ENCODE measurements at regions not wholly inside any gene's neighbourhood (a gene's known extent, or its start where the extent isn't known, plus 50 kb on each side); places are given as distances from the start of the nearest gene placed in this dataset.

DNA sequence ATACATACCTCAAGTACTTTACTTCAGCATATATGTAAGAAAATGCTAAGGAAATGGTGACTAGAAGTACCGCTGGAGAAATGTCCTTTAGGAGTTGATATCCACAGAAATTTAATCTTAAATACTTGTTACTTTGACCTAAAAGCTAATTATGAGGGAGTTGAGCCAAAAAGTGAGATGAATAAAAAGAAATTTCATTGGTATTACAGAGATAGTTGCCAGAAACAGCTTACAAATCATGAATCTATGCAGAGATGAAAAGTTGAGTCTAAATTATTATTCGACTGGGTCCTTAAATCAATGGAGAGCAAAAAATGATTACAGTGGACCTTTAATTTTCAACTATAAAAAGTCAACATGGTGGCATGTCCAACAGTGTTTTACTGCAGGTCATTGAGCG lies 160.9 kb downstream of the MZT1 start:
- H2AFZ ChIP-seq (ENCODE audit: low read depth): no peak overlapping the region
- no peak overlapping the region for H3K4me3 ChIP-seq (ENCODE audit: low read depth in 2 of 2, low read length in 1 of 2)
- no peaks in the 10 kb centered on the region for H3K36me3 ChIP-seq (replicated peaks in 1 of 2; ENCODE audit: control insufficient read depth in 1 of 2, insufficient read depth in 2 of 2, low read length in 1 of 2)
- H3K79me2 ChIP-seq (ENCODE audit: insufficient read depth): no peaks in the 10 kb centered on the region
- no peak overlapping the region for H3K4me2 ChIP-seq
- peaks cover 0 to 15% of the 10 kb centered on the region in 2 experiments; a peak in 2 of 4 replicates for H3K4me1 ChIP-seq (ENCODE audit: control insufficient read depth in 1 of 2, insufficient read depth in 2 of 2, low read depth in 1 of 2, low read length in 1 of 2)
- no peaks in the 10 kb centered on the region for H3K27me3 ChIP-seq (ENCODE audit: insufficient read depth)
- POLR2A ChIA-PET: no interaction called here
- WGBS (ENCODE audit: low lambda C conversion rate): 77% methylated on average over 3 of the region's 3 CpGs
- no peaks in the 10 kb centered on the region for H4K20me1 ChIP-seq (ENCODE audit: insufficient read depth)
- no peak for TF ChIP-seq SIN3A (IDR thresholded peaks at IDR 0.05; ENCODE audit: borderline replicate concordance, low read depth, low read length)
- TF ChIP-seq NFIC (IDR thresholded peaks at IDR 0.05; ENCODE audit: borderline replicate concordance): no peak
- TF ChIP-seq, protein P1, sequence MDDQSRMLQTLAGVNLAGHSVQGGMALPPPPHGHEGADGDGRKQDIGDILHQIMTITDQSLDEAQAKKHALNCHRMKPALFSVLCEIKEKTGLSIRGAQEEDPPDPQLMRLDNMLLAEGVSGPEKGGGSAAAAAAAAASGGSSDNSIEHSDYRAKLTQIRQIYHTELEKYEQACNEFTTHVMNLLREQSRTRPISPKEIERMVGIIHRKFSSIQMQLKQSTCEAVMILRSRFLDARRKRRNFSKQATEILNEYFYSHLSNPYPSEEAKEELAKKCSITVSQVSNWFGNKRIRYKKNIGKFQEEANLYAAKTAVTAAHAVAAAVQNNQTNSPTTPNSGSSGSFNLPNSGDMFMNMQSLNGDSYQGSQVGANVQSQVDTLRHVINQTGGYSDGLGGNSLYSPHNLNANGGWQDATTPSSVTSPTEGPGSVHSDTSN (IDR thresholded peaks at IDR 0.05): no peak
- no peak for TF ChIP-seq EZH2phosphoT487 (IDR thresholded peaks at IDR 0.05; ENCODE audit: borderline replicate concordance, low read depth)
- TF ChIP-seq GATA2 (CRISPR knock-in tag; IDR thresholded peaks at IDR 0.05): no peak
- TF ChIP-seq SMC3 (IDR thresholded peaks at IDR 0.05; ENCODE audit: low read depth, low read length): no peak
- TF ChIP-seq, protein P2, sequence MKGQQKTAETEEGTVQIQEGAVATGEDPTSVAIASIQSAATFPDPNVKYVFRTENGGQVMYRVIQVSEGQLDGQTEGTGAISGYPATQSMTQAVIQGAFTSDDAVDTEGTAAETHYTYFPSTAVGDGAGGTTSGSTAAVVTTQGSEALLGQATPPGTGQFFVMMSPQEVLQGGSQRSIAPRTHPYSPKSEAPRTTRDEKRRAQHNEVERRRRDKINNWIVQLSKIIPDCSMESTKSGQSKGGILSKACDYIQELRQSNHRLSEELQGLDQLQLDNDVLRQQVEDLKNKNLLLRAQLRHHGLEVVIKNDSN (IDR thresholded peaks at IDR 0.05; ENCODE audit: borderline replicate concordance, low read depth): no peak
- TF ChIP-seq, protein P3, sequence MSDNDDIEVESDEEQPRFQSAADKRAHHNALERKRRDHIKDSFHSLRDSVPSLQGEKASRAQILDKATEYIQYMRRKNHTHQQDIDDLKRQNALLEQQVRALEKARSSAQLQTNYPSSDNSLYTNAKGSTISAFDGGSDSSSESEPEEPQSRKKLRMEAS (IDR thresholded peaks at IDR 0.05; ENCODE audit: low read depth): no peak
- no peaks in the 10 kb centered on the region for H3K9me2 ChIP-seq
- no peak overlapping the region for H3K27ac ChIP-seq (ENCODE audit: low read depth in 2 of 2, low read length in 1 of 2)
- CTCF ChIA-PET: interaction anchor here (0.7 to 1.9 kb wide), 30 partner anchors 8 to 1604 kb away, joined by 3 to 14 read pairs (median 4); no protein-coding TSS in a partner anchor
- DNase-seq: no peak
- H3F3A ChIP-seq (replicated peaks; ENCODE audit: insufficient read depth): peaks cover 4% of the 10 kb centered on the region
- H3K9ac ChIP-seq: no peak overlapping the region
- no peaks in the 10 kb centered on the region for H3K9me3 ChIP-seq

DNA sequence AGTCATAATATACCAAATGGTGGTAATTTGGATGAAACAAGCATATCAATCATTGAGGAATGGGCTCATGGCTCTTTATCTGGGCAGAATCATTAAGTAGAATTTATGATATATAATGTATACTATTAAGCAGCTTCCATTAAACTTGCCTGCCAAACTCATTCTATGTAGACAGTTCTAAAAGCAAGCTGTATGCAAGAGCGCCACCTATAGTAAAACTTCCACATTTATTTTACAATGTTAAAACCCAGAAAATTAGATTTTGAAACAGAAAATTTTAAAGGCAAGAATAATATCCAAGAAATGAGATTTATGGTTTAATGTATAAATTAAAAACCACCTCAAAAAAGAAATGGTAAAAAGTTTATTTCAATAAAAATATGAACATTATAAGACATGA lies 161.5 kb downstream of the MZT1 start:
- H3K4me3 ChIP-seq (ENCODE audit: low read depth in 2 of 2, low read length in 1 of 2): no peak overlapping the region; a peak in 1 of 4 replicates
- no peaks in the 10 kb centered on the region for H3K79me2 ChIP-seq (ENCODE audit: insufficient read depth)
- H3K27me3 ChIP-seq (ENCODE audit: insufficient read depth): no peaks in the 10 kb centered on the region
- peak; percentile 11 for DNase-seq
- H3K9me2 ChIP-seq: no peaks in the 10 kb centered on the region
- H2AFZ ChIP-seq (ENCODE audit: low read depth): no peak overlapping the region
- H3K9ac ChIP-seq: no peak overlapping the region
- POLR2A ChIA-PET: no interaction called here
- H3K9me3 ChIP-seq: no peaks in the 10 kb centered on the region
- no peak overlapping the region for H3K4me2 ChIP-seq
- H3K36me3 ChIP-seq (replicated peaks in 1 of 2; ENCODE audit: control insufficient read depth in 1 of 2, insufficient read depth in 2 of 2, low read length in 1 of 2): no peaks in the 10 kb centered on the region
- H4K20me1 ChIP-seq (ENCODE audit: insufficient read depth): no peaks in the 10 kb centered on the region
- H3K4me1 ChIP-seq (ENCODE audit: control insufficient read depth in 1 of 2, insufficient read depth in 2 of 2, low read depth in 1 of 2, low read length in 1 of 2): peaks cover 0 to 15% of the 10 kb centered on the region in 2 experiments; a peak in 2 of 4 replicates
- CTCF ChIA-PET: interaction anchor here (0.6 to 1.9 kb wide), 35 partner anchors 8 to 1603 kb away, joined by 3 to 14 read pairs (median 3); partner anchors contain the start of gene DACH1
- no peak overlapping the region for H3K27ac ChIP-seq (ENCODE audit: low read depth in 2 of 2, low read length in 1 of 2)
- 3% methylated on average over 1 of the region's 1 CpG for WGBS (ENCODE audit: low lambda C conversion rate)
- H3F3A ChIP-seq (replicated peaks; ENCODE audit: insufficient read depth): peaks cover 4% of the 10 kb centered on the region
- TF ChIP-seq, protein P4, sequence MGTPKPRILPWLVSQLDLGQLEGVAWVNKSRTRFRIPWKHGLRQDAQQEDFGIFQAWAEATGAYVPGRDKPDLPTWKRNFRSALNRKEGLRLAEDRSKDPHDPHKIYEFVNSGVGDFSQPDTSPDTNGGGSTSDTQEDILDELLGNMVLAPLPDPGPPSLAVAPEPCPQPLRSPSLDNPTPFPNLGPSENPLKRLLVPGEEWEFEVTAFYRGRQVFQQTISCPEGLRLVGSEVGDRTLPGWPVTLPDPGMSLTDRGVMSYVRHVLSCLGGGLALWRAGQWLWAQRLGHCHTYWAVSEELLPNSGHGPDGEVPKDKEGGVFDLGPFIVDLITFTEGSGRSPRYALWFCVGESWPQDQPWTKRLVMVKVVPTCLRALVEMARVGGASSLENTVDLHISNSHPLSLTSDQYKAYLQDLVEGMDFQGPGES (IDR thresholded peaks at IDR 0.05; ENCODE audit: low read depth, low read length): no peak
- no peak for TF ChIP-seq POLR2AphosphoS5 (IDR thresholded peaks at IDR 0.05; ENCODE audit: low read depth, low read length)
- TF ChIP-seq, protein P5, sequence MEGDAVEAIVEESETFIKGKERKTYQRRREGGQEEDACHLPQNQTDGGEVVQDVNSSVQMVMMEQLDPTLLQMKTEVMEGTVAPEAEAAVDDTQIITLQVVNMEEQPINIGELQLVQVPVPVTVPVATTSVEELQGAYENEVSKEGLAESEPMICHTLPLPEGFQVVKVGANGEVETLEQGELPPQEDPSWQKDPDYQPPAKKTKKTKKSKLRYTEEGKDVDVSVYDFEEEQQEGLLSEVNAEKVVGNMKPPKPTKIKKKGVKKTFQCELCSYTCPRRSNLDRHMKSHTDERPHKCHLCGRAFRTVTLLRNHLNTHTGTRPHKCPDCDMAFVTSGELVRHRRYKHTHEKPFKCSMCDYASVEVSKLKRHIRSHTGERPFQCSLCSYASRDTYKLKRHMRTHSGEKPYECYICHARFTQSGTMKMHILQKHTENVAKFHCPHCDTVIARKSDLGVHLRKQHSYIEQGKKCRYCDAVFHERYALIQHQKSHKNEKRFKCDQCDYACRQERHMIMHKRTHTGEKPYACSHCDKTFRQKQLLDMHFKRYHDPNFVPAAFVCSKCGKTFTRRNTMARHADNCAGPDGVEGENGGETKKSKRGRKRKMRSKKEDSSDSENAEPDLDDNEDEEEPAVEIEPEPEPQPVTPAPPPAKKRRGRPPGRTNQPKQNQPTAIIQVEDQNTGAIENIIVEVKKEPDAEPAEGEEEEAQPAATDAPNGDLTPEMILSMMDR (IDR thresholded peaks at IDR 0.05): peak; percentile 95
- TF ChIP-seq ELF1 (IDR thresholded peaks at IDR 0.05): no peak
- no peak for TF ChIP-seq SIN3A (IDR thresholded peaks at IDR 0.05; ENCODE audit: borderline replicate concordance, low read depth, low read length)
- no peak for TF ChIP-seq TCF12 (IDR thresholded peaks at IDR 0.05)
- no peak for TF ChIP-seq TAF1 (IDR thresholded peaks at IDR 0.05; ENCODE audit: borderline replicate concordance, low read depth, low read length)
- no peak for TF ChIP-seq FOXM1 (IDR thresholded peaks at IDR 0.05; ENCODE audit: low read depth)
- TF ChIP-seq MXI1 (IDR thresholded peaks at IDR 0.05; ENCODE audit: low read depth, low read length): no peak
- TF ChIP-seq, protein P6, sequence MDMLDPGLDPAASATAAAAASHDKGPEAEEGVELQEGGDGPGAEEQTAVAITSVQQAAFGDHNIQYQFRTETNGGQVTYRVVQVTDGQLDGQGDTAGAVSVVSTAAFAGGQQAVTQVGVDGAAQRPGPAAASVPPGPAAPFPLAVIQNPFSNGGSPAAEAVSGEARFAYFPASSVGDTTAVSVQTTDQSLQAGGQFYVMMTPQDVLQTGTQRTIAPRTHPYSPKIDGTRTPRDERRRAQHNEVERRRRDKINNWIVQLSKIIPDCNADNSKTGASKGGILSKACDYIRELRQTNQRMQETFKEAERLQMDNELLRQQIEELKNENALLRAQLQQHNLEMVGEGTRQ (IDR thresholded peaks at IDR 0.05; ENCODE audit: borderline replicate concordance, low read depth, low read length): no peak
- TF ChIP-seq YY1 (IDR thresholded peaks at IDR 0.05; ENCODE audit: low read depth): no peak
- no peak for TF ChIP-seq RCOR1 (IDR thresholded peaks at IDR 0.05; ENCODE audit: low read length)
- TF ChIP-seq RFX5 (IDR thresholded peaks at IDR 0.05; ENCODE audit: low read length): no peak
- no peak for TF ChIP-seq EP300 (IDR thresholded peaks at IDR 0.05; ENCODE audit: borderline replicate concordance in 1 of 2, low read depth in 1 of 2, low read length in 1 of 2)
- TF ChIP-seq GABPA (IDR thresholded peaks at IDR 0.05; ENCODE audit: low read depth): no peak
- TF ChIP-seq, protein P3 (IDR thresholded peaks at IDR 0.05; ENCODE audit: low read depth): no peak
- TF ChIP-seq SMC3 (IDR thresholded peaks at IDR 0.05; ENCODE audit: low read depth, low read length): peak; percentile 52

Data from SK-N-SH (cell line).